Smooth muscle cell of the brain vasculature (primary cell): ENCODE measurements at regions not wholly inside any gene's neighbourhood (a gene's known extent, or its start where the extent isn't known, plus 50 kb on each side); places are given as distances from the start of the nearest gene placed in this dataset.
"Not testable (repeated sequence)": the region's sequence is repeated elsewhere in the genome, so short reads cannot be mapped to it uniquely, and the experiment has no call there.

Experiments used
- DNase-seq: peaks from one replicate; pipeline ENCODE4 v3.0.0-alpha.2; 2012; ENCODE audit warnings: low read depth, low spot score

DNA sequence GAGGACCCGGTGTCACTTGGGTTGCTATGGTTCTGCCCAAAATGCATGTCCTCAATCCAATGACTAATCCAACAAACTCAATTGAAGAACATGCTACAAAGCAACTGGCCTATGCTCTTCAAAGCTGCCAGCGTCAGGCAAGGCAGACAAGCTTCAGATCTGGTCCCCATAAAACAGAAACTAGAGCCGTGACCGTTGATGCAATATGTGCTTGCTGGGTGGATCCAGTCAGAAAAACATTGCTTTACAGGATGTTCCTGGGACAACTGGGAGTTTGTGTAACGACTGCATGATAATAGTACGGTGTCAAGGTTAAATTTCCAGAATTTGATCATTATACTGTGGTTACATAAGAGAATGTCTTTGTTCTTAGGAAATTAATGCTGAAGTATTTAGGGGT is 120.7 kb upstream of the CTBP2 start:
- no peak for DNase-seq

DNA sequence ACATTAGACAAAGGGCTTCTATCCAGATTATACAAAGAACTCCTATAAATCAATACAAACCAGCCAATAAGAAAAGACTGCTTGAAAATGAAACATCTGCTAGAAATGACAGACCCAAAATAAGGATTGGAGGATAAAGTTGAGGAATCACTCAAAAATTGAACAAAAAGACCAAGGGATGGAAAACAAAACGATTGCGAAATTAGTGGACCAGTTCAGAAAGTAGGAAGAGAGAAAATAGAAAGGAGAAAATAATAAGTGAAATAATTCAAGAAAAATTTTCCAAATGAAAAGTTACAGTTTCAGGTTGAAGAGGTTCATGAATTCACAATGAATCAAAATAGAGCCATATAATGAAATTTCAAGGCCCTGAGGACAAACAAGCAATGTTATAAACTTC is 115.8 kb upstream of the CTBP2 start:
- DNase-seq, result no peak

- DNase-seq, result no peak
These were observed 114.6 kb upstream of the CTBP2 start for GRCh38 chr10:125274961-125275360.

- no peak for DNase-seq
These were observed 112.7 kb upstream of the CTBP2 start for GRCh38 chr10:125273023-125273422.

DNA sequence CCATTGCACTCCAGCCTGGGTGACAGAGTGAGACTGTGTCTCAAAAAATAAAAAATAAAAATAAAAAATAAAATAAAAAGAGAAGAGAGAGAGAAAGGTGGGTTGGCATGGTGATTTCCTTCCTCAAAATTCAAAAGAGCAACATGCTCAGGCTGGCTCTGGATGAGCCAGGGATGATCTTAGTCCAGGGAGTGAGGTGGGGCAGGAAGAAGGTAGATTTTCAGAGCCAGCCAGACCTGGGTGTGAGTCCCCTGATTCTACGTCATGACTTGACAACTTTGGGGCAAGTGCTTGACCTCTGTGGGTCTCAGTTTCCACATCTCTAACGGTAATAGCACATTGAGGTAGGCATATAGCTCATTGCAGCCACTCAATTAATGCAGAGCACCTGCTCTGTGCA is 109.4 kb upstream of the CTBP2 start:
- no peak for DNase-seq

DNA sequence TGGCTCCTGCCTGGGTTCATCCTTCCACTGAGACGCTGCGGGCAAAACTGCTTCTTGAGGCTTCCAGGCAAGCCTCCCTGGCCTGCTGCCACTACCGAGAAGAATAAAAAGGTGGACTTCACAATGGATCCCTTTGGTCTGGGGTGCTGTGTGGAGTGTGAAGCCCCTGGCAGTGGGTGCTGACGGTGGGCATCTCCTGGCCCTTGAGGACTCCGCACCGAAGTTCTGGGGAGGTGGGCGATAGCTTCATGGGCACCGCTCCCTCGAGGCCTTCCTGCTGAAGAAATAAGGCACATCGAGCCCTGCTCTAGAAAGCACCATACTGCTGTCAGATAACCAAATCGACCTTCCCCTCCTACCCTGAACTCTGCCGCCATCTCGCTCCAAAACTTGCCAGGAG is 106.6 kb upstream of the CTBP2 start:
- DNase-seq, result no peak

DNA sequence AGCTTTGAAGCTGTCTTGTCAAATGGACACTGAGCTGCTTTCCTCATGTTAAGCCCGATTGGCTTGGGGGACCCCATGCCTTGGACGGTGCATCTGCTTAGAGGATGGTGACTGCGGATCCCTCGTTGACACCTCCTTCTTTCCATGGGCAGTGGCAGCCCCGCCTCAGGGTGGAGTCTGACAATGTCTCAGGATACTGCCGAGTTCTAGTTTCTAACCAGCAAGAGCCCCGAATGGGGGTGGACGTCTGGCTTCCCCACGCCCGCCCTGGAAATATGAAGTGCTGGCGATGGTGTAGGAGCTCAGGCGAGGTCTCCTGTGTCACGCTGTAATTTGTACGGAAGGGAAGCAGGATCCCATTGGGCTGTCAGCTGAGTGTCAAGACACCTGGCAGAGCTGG is 106.2 kb upstream of the CTBP2 start:
- no peak for DNase-seq

DNA sequence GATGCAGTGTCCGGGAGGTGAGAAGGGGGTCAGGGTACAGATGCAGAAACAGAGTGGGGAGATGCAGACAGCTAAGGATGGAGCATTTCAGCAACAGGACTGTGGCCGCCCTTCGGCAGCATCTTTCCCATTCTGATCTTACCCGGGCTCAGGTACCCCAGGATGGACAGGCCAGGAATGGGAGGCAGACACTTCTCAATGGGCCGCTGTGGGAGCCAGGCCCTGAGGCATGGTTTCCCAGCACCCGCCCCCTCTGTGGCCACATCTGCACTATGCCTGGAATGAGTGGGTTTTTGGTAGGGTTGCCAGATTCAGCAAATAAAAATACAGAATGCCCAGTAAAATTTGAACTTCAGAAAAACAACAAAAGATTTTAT is 105.2 kb upstream of the CTBP2 start:
- no peak for DNase-seq

DNA sequence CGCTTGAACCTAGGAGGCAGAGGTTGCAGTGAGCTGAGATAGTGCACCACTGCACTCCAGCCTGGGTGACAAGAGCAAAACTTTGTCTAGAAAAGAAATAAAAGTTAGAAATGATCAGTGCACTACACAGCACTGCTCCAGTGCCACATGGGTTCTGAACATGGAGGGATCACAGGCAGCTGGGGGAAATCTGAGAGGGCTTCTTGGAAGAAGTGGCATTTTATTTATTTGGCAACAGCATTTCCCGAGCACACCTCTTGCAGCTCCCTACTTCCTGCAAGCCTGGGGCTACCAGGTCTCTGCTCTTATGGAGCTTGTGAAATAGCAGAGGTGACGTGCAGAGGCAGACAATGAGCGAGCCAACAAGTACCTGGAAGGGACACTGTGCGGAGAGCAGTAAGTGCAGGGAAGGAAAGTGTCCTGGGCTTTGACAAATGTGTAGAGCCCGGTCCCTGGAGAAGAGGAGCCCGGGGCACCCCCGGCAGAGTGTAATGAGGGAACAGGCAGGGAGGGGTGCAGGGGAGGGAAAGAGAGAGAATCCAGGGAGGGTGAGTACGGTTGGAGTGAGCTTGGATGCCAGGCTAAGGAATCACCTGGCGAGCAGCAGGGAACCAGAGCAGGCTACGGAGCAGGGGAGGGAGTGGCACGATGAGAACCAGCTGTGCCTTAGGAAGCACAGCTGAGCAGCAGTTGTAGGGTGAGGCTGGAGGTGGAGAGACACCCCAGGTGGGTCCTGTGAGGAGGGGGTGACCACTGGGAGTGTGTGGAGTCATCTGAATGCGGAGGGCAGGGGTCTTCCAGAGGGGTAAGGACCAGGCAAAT is 104.6 kb upstream of the CTBP2 start:
- DNase-seq, result no peak

GRCh38 chr10:125264091-125264490 is 103.7 kb upstream of the CTBP2 start:
- DNase-seq, result no peak

DNA sequence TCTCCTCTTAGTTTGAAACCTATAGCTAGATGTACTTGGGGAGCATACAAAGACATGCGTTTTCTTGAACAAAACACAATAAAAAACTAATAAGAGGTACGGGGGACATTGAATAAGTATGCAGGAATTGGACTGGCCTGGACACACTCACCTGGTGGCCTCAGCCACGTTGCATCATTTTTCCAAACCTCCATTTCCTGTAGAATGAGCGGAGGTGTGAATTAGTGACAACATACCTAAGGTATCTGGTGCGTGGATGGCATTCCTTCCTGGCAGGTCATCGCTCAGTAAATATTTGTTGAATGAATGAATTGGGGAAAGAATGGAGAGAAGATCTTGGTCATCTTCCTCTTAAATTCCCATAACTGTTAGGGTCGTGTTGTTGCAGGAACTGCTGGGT is 103.2 kb upstream of the CTBP2 start:
- DNase-seq, result no peak

- DNase-seq, result no peak
These were observed 102.6 kb upstream of the CTBP2 start for GRCh38 chr10:125262920-125263319.

DNA sequence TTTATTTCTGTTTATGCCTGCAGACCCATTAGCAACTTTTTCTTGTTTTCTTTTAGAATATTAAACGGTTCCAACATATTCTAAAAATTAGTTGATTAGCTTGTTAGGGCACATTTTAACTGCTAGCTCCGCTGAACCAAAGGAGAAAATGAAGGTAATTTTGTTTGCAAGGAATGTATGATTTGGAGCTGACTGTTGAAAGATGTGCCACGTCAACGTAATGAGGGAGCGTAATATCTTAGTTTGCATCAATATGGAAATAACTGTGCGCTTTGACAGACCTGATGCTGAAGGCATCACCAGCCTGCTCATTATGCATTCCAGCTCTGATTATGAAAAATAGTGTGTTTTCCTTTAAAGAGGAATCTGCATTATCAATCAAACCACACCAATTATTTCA is 102.0 kb upstream of the CTBP2 start:
- DNase-seq, result no peak

GRCh38 chr10:125261491-125262186 is 101.3 kb upstream of the CTBP2 start:
- no peak for DNase-seq

- no peak for DNase-seq
These were observed 99.9 kb upstream of the CTBP2 start for GRCh38 chr10:125260260-125260659.

- no peak for DNase-seq
These were observed 99.3 kb upstream of the CTBP2 start for GRCh38 chr10:125259651-125260050.

- no peak for DNase-seq
These were observed 98.3 kb upstream of the CTBP2 start for GRCh38 chr10:125258676-125259075.

GRCh38 chr10:125257521-125258108 is 97.3 kb upstream of the CTBP2 start:
- no peak for DNase-seq

GRCh38 chr10:125256026-125256425 is 95.7 kb upstream of the CTBP2 start:
- DNase-seq, result no peak

DNA sequence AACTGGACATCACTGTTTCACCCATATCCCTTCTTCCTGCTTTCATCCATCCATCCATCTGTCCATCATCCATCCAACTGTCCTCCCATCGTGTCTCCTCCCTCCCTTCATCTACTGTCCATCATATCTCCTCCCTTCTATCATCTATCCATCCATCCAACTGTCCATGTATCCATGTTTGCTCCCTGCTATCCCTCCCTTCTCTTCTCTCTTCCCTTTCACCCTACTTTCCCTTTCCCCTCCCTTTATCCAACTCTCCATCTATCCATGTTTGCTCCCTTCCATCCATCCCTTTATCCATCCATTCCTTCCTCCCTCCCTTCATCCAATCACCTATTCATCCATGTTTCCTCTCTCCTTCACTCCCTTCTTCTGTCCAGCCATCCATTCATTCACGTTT is 92.6 kb upstream of the CTBP2 start:
- DNase-seq, result no peak

DNA sequence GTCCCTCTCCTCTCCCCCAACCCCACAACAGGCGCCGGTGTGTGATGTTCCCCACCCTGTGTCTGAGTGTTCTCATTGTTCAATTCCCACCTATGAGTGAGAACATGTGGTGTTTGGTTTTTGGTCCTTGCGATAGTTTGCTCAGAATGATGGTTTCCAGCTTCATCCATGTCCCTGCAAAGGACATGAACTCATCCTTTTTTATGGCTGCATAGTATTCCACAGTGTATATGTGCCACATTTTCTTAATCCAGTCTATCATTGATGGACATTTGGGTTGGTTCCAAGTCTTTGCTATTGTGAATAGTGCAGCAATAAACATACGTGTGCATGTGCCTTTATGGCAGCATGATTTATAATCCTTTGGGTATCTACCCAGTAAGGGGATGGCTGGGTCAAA is 90.5 kb upstream of the CTBP2 start:
- not testable (repeated sequence) for DNase-seq

GRCh38 chr10:125249948-125250347 is 89.6 kb upstream of the CTBP2 start:
- no peak for DNase-seq

DNA sequence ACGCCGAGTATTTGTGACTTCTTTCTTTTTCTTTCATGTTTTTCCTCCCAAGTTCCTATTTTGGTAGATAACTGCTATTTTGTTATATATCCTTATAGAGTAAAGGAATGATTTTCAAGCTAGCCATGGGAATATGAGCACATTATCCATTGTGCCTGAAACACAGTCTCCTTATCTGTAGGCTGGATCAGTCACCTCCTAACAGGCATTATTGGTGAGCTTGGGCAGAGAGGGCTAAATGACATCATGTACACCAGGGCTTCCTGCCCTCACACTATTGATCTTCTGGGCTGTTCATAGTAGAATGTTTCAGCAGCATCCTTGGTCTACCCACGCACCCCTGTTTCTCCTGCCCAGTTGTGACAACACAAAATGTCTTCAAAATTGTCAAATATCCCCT is 88.1 kb upstream of the CTBP2 start:
- DNase-seq, result no peak
